ENCODE measurements at regions not wholly inside any gene's neighbourhood (a gene's known extent, or its start where the extent isn't known, plus 50 kb on each side); places are given as distances from the start of the nearest gene placed in this dataset.
"Not testable (repeated sequence)": the region's sequence is repeated elsewhere in the genome, so short reads cannot be mapped to it uniquely, and the experiment has no call there.

DNA sequence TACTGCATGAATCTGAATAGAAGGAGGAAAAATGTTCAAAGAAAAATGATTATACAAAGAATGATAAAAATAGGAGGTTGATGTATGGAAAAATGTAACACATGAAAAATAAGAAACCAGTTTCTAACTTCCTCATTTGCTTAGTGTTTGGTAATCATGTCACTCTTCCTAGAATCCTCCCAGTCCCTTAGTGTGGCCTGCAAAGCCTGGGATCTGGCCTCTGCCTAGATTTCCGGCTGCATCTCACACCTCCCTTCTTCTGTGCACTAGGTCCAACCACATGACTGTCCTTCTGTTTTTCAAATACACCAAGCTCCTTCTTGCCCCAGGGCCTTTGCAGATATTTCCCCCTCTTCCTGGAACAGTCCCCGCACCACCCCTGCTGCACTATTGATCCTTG is 76.8 kb upstream of the RBMS1 start:
- 39 to 73% methylated on average over 2 of the region's 2 CpGs for WGBS, 2 donors
- no peak overlapping the region for H3K27ac ChIP-seq (ENCODE audit: low read depth in 1 of 2, low read length in 1 of 2)
- H3K9me3 ChIP-seq (ENCODE audit: control insufficient read depth in 4 of 4, insufficient read depth in 3 of 4, low read length in 3 of 4), result peaks cover 0 to 5% (median 2%) of the 10 kb centered on the region in 4 donors
- no peak for ATAC-seq (ENCODE audit: insufficient read depth, low FRiP score)
- no peak overlapping the region for H3K4me3 ChIP-seq
- H3K27me3 ChIP-seq (ENCODE audit: control insufficient read depth in 3 of 3, insufficient read depth in 3 of 3, low read length in 2 of 3), result no peaks in the 10 kb centered on the region
- no peak for DNase-seq
- no peaks in the 10 kb centered on the region for H3K36me3 ChIP-seq (ENCODE audit: control insufficient read depth in 4 of 4, insufficient read depth in 4 of 4, low read length in 4 of 4)
- H3K4me1 ChIP-seq (ENCODE audit: control insufficient read depth in 5 of 5, insufficient read depth in 5 of 5, low read length in 5 of 5), result no peaks in the 10 kb centered on the region
- TF ChIP-seq, protein P1, sequence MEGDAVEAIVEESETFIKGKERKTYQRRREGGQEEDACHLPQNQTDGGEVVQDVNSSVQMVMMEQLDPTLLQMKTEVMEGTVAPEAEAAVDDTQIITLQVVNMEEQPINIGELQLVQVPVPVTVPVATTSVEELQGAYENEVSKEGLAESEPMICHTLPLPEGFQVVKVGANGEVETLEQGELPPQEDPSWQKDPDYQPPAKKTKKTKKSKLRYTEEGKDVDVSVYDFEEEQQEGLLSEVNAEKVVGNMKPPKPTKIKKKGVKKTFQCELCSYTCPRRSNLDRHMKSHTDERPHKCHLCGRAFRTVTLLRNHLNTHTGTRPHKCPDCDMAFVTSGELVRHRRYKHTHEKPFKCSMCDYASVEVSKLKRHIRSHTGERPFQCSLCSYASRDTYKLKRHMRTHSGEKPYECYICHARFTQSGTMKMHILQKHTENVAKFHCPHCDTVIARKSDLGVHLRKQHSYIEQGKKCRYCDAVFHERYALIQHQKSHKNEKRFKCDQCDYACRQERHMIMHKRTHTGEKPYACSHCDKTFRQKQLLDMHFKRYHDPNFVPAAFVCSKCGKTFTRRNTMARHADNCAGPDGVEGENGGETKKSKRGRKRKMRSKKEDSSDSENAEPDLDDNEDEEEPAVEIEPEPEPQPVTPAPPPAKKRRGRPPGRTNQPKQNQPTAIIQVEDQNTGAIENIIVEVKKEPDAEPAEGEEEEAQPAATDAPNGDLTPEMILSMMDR (IDR thresholded peaks at IDR 0.05; ENCODE audit: control extremely low read depth, extremely low read depth), result no peak
- H3K9ac ChIP-seq (ENCODE audit: insufficient read depth in 1 of 2, low read length in 2 of 2), result no peak overlapping the region

DNA sequence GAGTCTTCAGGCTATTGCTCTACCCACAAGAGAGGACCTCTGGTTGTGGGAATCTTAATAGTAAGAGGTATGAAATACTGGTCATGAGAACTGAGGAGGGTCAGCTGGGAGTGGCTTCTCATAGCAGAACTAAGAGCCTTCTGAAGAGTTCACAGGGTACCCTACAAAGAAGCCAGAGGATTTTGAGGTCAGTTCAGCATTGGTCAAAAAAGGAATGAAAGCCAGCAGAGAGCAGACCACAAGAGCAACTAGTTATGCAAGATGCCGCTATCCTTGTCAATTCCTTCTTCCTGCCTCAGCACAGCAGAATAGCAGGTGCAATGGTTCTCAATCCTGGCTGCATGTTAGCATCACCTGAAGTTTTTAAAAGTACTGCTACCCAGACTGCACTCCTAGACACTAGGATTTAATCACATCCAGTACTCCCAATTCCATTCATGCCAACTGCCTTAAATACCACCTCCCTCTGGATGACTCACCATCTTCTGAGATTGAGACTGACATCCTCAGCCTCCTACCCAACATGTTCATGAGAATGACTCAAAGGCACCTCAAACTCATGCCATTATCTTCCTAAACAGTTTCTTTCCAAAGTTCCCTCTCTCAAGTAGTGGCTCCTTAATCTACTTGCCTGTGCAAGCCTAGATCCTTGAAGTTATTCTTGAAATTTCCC is 81.0 kb upstream of the RBMS1 start:
- Histone ChIP-seq H3K36me3 (ENCODE audit: control insufficient read depth in 4 of 4, insufficient read depth in 4 of 4, low read length in 4 of 4) (no peaks in the 10 kb centered on the region), H3K9me3 (ENCODE audit: control insufficient read depth in 4 of 4, insufficient read depth in 3 of 4, low read length in 3 of 4) (peaks cover 0 to 5% (median 1%) of the 10 kb centered on the region in 4 donors), H3K4me1 (ENCODE audit: control insufficient read depth in 5 of 5, insufficient read depth in 5 of 5, low read length in 5 of 5) (no peaks in the 10 kb centered on the region), H3K27ac (ENCODE audit: low read depth in 1 of 2, low read length in 1 of 2) (no peak overlapping the region), H3K9ac (ENCODE audit: insufficient read depth in 1 of 2, low read length in 2 of 2) (no peak overlapping the region), H3K4me3 (no peak overlapping the region), H3K27me3 (ENCODE audit: control insufficient read depth in 3 of 3, insufficient read depth in 3 of 3, low read length in 2 of 3) (no peaks in the 10 kb centered on the region)
- DNase-seq (no peak), ATAC-seq (ENCODE audit: insufficient read depth, low FRiP score) (peak; percentile 63)
- 27 to 71% methylated on average over 1 of the region's 1 CpG for WGBS, 2 donors
- TF ChIP-seq, protein P1 (IDR thresholded peaks at IDR 0.05; ENCODE audit: control extremely low read depth, extremely low read depth), result no peak

DNA sequence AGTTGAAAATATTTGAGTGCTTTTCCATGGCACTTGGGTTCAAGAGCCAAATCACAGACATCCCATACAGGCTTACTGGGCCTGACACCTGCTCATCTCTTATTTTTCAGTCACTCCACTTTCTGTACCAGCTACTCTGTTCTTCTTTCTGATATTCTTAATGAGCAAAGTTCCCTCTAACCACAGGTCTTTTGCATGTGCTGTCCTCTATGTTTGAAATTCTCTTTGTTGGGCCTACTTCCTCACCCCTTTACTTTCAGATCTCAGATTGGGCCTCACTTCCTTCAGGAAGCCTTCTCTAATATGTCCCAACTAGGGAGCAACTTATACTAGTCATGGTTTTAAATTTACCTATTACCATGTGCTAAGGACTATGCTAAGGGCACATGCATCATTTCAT is 81.8 kb upstream of the RBMS1 start:
- Histone ChIP-seq H3K27me3 (ENCODE audit: control insufficient read depth in 3 of 3, insufficient read depth in 3 of 3, low read length in 2 of 3) (no peaks in the 10 kb centered on the region), H3K9ac (ENCODE audit: insufficient read depth in 1 of 2, low read length in 2 of 2) (no peak overlapping the region), H3K4me3 (no peak overlapping the region), H3K27ac (ENCODE audit: low read depth in 1 of 2, low read length in 1 of 2) (peak overlapping the region in 1 of 2 donors; percentile 25), H3K9me3 (ENCODE audit: control insufficient read depth in 4 of 4, insufficient read depth in 3 of 4, low read length in 3 of 4) (peaks cover 0 to 5% (median 1%) of the 10 kb centered on the region in 4 donors), H3K4me1 (ENCODE audit: control insufficient read depth in 5 of 5, insufficient read depth in 5 of 5, low read length in 5 of 5) (no peaks in the 10 kb centered on the region), H3K36me3 (ENCODE audit: control insufficient read depth in 4 of 4, insufficient read depth in 4 of 4, low read length in 4 of 4) (no peaks in the 10 kb centered on the region)
- DNase-seq (no peak), ATAC-seq (ENCODE audit: insufficient read depth, low FRiP score) (no peak)
- TF ChIP-seq, protein P1 (IDR thresholded peaks at IDR 0.05; ENCODE audit: control extremely low read depth, extremely low read depth), result no peak

GRCh38 chr2:160576054-160576499 is 82.5 kb upstream of the RBMS1 start:
- H3K27ac ChIP-seq (ENCODE audit: low read depth in 1 of 2, low read length in 1 of 2), result no peak overlapping the region
- TF ChIP-seq, protein P1 (IDR thresholded peaks at IDR 0.05; ENCODE audit: control extremely low read depth, extremely low read depth), result no peak

GRCh38 chr2:160577081-160577480 is 83.5 kb upstream of the RBMS1 start:
- not testable (repeated sequence) for H3K9me3 ChIP-seq (ENCODE audit: control insufficient read depth in 4 of 4, insufficient read depth in 3 of 4, low read length in 3 of 4); H3K9ac ChIP-seq (ENCODE audit: insufficient read depth in 1 of 2, low read length in 2 of 2); H3K27me3 ChIP-seq (ENCODE audit: control insufficient read depth in 3 of 3, insufficient read depth in 3 of 3, low read length in 2 of 3); H3K4me1 ChIP-seq (ENCODE audit: control insufficient read depth in 5 of 5, insufficient read depth in 5 of 5, low read length in 5 of 5); H3K36me3 ChIP-seq (ENCODE audit: control insufficient read depth in 4 of 4, insufficient read depth in 4 of 4, low read length in 4 of 4); H3K4me3 ChIP-seq; ATAC-seq (ENCODE audit: insufficient read depth, low FRiP score); H3K27ac ChIP-seq (ENCODE audit: low read depth in 1 of 2, low read length in 1 of 2); DNase-seq
- WGBS, 2 donors, result 76 to 83% methylated on average over 1 of the region's 1 CpG

More at GRCh38 chr2:160576054-160576499, 82.5 kb upstream of the RBMS1 start:
- Histone ChIP-seq H3K9ac (ENCODE audit: insufficient read depth in 1 of 2, low read length in 2 of 2) (no peak overlapping the region), H3K36me3 (ENCODE audit: control insufficient read depth in 4 of 4, insufficient read depth in 4 of 4, low read length in 4 of 4) (no peaks in the 10 kb centered on the region), H3K4me3 (no peak overlapping the region), H3K9me3 (ENCODE audit: control insufficient read depth in 4 of 4, insufficient read depth in 3 of 4, low read length in 3 of 4) (peaks cover 0 to 5% (median 1%) of the 10 kb centered on the region in 4 donors), H3K4me1 (ENCODE audit: control insufficient read depth in 5 of 5, insufficient read depth in 5 of 5, low read length in 5 of 5) (no peaks in the 10 kb centered on the region), H3K27me3 (ENCODE audit: control insufficient read depth in 3 of 3, insufficient read depth in 3 of 3, low read length in 2 of 3) (no peaks in the 10 kb centered on the region)
- WGBS, 2 donors, result 41 to 64% methylated on average over 1 of the region's 1 CpG
- ATAC-seq (ENCODE audit: insufficient read depth, low FRiP score) (no peak), DNase-seq (no peak)
